HG02678 (cell line): ENCODE measurements at regions not wholly inside any gene's neighbourhood (a gene's known extent, or its start where the extent isn't known, plus 50 kb on each side); places are given as distances from the start of the nearest gene placed in this dataset.
"Not testable (repeated sequence)": the region's sequence is repeated elsewhere in the genome, so short reads cannot be mapped to it uniquely, and the experiment has no call there.

ENCODE experiments used
- ATAC-seq: cut with Tn5 transposase; IDR thresholded peaks from one replicate; pipeline ENCODE4 v1.9.1; 2021; ENCODE audit warnings: mild to moderate bottlenecking, moderate library complexity; ENCODE audit not compliant: unreplicated experiment

GRCh38 chr6:140380427-140381218 lies 1006.2 kb upstream of the CITED2 start:
- ATAC-seq: no peak

DNA sequence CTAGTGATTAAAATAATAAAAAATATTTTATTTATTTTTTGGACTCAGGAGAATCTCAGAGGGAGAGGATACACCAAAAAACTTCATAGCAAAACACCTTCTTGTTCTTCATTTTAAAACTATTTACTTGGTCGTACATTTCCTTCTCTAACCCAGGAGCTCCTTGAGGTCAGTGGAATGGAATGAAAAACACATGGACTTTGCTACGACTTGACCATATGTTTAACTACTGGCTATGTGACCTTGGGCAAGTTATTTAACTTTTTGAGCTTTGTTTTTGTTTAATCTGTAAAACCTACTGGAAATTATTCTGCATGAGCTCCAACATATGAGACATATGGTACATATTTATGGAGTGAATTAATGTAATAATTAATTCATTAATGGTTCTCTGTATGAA lies 1005.5 kb upstream of the CITED2 start:
- ATAC-seq: no peak

GRCh38 chr6:140376209-140376608 lies 1001.8 kb upstream of the CITED2 start:
- ATAC-seq: no peak

- ATAC-seq: not testable (repeated sequence)
Measured at GRCh38 chr6:140373728-140374127, 999.3 kb upstream of the CITED2 start.

DNA sequence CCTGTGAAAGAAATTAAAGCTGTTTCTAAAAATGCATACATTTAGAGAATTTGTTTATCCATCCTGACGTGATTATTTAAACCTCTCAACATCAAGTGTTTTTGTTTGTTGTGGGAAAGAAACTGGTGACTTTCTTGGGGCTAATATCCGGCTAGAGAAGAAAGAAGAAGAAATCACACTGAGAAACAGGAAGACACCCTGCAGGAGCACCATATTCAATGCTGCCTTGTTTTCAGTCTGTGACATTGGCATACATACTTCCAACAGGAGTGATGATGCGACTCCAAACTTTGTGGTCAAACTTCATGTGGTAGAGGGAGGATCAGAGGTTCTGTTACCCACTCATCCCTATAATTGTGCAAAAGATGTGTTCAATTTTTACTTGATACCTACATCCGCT lies 997.6 kb upstream of the CITED2 start:
- ATAC-seq: no peak

GRCh38 chr6:140370976-140371870 lies 996.8 kb upstream of the CITED2 start:
- no peak for ATAC-seq

DNA sequence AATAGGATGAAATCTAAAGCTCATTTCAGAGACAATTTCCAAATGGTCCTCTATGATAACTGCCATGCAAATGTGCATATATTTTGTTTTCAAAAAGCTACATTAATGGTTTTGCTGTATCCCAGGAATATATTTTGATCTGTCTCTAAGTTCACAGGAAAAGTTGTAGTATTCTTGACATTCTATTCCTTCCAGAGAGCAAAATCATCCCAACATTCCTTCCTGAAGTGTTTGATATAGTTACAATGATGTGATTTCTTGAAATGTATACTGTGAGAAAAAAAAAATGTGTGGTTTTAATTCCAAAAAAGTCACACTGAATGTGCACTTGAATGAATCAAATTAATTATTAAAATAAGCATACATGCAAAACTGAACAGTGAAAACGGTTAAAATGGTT lies 996.0 kb upstream of the CITED2 start:
- no peak for ATAC-seq

DNA sequence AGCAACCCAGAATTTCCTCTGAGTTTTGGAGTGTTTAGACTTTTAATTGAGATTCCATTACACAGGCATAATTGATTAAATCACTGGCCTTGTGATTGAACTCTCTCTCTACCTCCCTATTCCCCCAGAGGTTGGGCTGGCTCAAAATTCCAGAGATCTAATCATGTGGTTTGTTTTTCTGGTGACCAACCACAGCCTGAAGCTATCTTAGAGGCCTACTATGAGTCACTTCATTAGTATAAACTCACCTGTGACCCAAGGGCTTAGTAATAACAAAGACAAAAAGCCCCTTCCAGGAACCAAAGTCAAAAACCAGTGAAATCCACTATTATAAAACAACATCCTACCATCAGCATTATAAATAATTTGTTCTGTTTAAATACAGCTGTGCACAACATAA lies 992.5 kb upstream of the CITED2 start:
- ATAC-seq: no peak

DNA sequence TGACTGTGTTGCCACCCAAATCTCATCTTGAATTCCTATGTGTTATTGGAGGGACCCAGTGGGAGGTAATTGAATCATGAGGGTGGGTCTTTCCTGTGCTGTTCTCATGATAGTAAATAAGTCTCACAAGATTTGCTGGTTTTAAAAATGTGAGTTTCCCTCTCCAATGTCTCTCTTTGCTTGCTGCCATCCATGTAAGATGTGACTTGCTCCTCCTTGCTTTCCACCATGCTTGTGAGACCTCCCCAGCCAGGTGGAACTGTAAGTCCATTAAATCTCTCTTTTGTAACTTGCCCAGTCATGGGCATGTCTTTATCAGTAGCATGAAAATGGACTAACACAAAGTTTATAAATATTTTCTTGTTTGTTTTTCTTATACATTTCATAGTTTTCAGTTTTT lies 990.5 kb upstream of the CITED2 start:
- no peak for ATAC-seq

- ATAC-seq: no peak
Measured at GRCh38 chr6:140360651-140361050, 986.2 kb upstream of the CITED2 start.

DNA sequence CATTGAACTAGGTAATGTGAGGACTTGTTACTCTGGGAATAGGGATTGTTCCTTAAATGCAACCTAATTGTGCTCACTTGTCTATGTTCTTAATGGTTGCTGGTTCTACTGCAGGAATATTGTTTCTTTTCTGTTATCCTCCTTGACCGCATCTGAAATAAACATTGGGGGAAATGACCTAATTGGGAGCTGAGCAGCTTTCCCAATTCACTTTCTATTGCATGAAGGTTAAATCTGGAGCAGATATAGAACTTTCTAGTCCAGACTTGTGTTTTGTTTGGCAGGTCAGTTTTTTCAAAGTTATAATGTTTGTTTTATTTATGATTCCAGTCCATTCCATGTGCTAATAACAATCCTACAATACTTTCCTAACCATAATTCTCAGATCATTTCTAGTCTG lies 981.0 kb upstream of the CITED2 start:
- ATAC-seq: no peak

GRCh38 chr6:140354296-140354695 lies 979.8 kb upstream of the CITED2 start:
- no peak for ATAC-seq

DNA sequence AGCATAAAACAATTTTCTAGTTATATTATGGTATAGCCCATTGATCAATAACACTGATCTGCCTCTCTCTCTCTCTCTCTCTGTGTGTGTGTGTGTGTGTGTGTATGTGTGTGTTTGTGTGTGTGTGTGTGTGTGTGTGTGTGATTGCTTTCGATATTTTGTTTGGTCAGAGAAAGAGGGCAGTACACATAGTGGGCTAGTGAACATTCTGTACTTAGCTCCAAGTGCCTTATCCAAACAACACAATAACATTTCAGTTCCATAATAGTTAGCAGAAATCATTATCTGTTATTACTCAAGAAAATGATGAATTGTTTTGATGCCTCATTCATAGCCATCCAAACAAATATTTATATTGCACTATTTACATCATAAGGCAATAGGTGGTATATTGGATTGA lies 979.1 kb upstream of the CITED2 start:
- ATAC-seq: no peak

DNA sequence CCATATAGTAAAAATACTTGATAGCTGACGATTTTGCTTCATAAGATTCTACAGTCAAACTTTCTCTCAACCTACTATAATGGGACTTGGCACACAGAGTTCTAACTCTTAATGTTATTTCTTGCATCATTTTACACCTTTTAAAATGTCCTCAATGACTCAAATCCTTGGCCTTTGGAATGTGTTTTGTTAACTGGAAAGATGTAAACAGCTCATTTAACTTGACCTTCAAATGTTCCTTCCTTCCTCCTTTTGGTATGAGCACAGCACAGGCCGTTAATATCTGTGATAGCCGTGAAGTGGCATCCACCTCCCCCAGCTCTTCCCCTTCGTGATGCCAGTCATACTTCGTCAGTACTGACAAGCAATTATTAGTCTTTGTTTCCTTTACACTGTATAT lies 972.0 kb upstream of the CITED2 start:
- no peak for ATAC-seq

GRCh38 chr6:140345935-140346334 lies 971.5 kb upstream of the CITED2 start:
- no peak for ATAC-seq

GRCh38 chr6:140344142-140344913 lies 969.9 kb upstream of the CITED2 start:
- no peak for ATAC-seq

GRCh38 chr6:140343128-140343527 lies 968.7 kb upstream of the CITED2 start:
- ATAC-seq: no peak

- ATAC-seq: no peak
Measured at GRCh38 chr6:140341272-140341671, 966.8 kb upstream of the CITED2 start.

- ATAC-seq: no peak
Measured at GRCh38 chr6:140340795-140341194, 966.3 kb upstream of the CITED2 start.

DNA sequence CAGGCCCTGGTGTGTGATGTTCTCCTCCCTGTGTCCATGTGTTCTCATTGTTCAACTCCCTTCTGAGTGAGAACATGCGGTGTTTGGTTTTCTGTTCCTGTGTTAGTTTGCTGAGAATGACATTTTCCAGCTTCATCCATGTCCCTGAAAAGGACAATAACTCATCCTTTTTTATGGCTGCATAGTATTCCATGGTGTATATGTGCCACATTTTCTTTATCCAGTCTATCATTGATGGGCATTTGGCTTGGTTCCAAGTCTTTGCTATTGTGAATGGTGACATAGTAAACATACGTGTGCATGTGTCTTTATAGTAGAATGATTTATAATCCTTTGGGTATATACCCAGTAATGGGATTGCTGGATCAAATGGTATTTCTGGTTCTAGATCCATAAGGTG lies 964.6 kb upstream of the CITED2 start:
- ATAC-seq: not testable (repeated sequence)

- ATAC-seq: no peak
Measured at GRCh38 chr6:140321891-140322290, 947.4 kb upstream of the CITED2 start.
